Activated CD4-positive, CD25-positive, alpha-beta regulatory T cell (primary cell): ENCODE measurements at regions not wholly inside any gene's neighbourhood (a gene's known extent, or its start where the extent isn't known, plus 50 kb on each side); places are given as distances from the start of the nearest gene placed in this dataset.
"Not testable (repeated sequence)": the region's sequence is repeated elsewhere in the genome, so short reads cannot be mapped to it uniquely, and the experiment has no call there.

ENCODE experiments used
- DNase-seq, 4 experiments: peaks; one replicate each; lab custom pipeline; 2025; lab: John Stamatoyannopoulos, UW

GRCh38 chr2:22967756-22968155 lies 417.2 kb upstream of the KLHL29 start:
- no peak for DNase-seq

DNA sequence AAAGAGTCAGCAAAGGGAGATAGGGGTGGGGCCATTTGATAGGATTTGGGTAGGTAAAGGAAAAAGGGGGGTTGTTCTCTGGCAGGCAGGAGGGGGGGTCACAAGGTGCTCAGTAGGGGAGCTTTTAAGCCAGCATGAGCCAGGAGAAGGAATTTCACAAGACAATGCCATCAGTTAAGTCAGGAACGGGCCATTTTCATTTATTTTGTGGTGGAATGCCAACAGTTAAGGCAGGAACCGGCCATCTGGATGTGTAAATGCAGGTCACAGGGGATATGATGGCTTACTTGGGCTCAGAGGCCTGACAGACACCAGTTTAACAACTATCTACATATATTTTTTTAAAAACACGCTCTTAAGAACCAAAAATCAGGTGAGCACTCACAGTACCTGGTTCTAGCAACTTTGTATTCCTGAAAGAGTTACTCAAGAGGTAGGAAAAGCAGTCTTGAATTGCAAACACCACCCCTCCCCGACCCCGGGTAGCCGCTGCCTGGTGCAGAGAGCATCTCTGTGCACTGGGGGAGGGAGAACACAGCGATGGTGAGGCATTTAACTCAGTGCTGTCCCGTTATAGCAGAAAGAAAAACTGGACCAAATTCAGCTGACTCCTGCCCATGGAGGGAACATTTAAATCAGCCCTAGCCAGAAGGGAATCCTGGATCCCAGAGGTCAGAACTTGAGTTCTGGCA lies 414.5 kb upstream of the KLHL29 start:
- DNase-seq = no peak

DNA sequence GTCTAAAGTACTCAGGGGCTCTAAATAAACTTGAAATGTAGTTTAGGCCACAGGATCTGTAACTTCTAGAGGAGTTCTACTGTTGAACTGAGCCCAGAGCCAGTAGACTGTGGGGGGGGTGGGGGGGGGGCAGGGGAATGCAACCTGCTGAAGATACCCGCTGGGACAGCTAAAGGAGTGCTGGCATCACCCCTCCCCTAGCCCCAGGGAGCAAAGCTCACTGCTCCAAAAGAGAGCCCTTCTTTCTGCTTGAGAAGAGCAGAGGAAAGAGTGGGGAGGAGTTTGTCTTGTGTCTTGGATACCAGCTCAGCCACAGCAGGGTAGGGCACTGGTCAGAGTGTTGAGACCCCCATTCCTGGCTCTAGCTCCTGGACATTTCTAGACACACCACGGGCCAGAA lies 414.0 kb upstream of the KLHL29 start:
- DNase-seq = no peak

- no peak for DNase-seq
Observed at GRCh38 chr2:22981785-22982184, 403.2 kb upstream of the KLHL29 start.

- DNase-seq = not testable (repeated sequence)
Observed at GRCh38 chr2:22984152-22984551, 400.8 kb upstream of the KLHL29 start.

GRCh38 chr2:22990246-22990645 lies 394.7 kb upstream of the KLHL29 start:
- DNase-seq = no peak

- DNase-seq = no peak
Observed at GRCh38 chr2:22991844-22992243, 393.1 kb upstream of the KLHL29 start.

DNA sequence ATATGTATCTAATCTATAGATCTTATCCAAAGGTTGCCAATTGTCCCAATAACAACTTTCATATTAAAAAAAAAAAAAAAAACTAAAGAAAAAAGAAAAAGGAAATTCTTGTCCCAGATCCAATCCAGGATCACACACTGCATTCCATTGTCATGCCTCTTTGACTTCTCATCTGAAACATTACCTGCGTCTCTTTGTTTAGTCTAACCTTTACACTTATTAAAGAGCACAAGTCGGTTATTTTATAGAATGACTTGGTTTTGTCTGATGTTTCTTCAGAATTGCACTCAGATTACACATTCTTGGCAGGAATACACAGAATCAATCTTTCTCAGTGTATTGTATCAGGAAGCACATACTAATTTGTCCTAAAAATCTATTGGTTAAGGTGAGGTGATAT lies 392.5 kb upstream of the KLHL29 start:
- no peak for DNase-seq

DNA sequence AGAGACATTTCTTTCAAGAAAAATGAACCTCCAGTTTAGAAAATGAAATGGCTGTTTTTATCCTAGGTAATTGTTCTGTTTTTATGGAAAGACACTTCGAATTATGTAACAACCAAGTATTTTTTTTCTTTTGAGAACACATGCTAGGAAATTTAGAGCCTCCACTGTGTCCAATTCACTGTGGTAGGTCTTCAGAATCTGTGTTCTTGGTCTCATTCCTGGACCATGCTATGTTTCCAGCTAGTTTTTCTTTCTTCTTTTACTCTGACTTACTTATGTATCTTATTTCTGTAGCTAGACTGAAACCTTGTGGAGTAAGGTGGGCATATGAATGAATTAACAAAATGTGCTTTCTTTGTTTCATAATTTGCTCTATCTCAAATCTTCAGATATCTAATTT lies 391.7 kb upstream of the KLHL29 start:
- DNase-seq = no peak

- no peak for DNase-seq
Observed at GRCh38 chr2:22995576-22995975, 389.4 kb upstream of the KLHL29 start.

GRCh38 chr2:22996911-22997310 lies 388.1 kb upstream of the KLHL29 start:
- no peak for DNase-seq

GRCh38 chr2:22998359-22998758 lies 386.6 kb upstream of the KLHL29 start:
- DNase-seq = no peak

GRCh38 chr2:22999951-23000350 lies 385.0 kb upstream of the KLHL29 start:
- DNase-seq = no peak

GRCh38 chr2:23002234-23002633 lies 382.7 kb upstream of the KLHL29 start:
- no peak for DNase-seq

GRCh38 chr2:23005469-23005868 lies 379.5 kb upstream of the KLHL29 start:
- no peak for DNase-seq

DNA sequence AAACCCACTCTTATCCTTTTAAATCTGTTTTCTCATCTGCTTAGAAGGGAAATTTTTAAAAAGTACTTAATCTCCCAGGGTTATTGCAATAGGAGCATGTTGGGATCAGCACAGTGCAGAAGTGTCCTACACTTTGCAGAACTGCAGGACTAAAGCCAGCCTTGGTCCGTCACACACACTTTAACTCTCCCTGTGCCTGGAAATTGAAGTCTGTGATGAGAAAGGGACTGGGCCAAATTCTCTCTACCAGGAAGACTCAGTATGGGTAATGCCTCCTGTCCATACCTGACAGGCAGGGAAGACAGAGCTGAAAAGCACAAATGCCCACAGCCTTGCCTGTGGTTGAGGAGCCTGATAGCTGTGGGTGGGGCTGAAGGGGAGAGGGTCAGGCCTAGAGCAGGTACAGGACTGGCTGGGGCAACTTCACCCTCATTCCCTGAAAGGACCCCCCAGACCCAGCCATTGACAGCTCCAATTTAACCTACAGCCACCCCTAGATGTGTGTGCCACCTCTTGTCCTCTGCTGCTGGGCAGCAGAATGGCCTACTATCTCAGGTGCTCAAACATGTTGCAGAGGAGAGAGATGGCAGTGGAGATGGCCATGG lies 377.2 kb upstream of the KLHL29 start:
- DNase-seq = no peak

- DNase-seq = no peak
Observed at GRCh38 chr2:23008440-23008839, 376.5 kb upstream of the KLHL29 start.

GRCh38 chr2:23008951-23009350 lies 376.0 kb upstream of the KLHL29 start:
- DNase-seq = no peak

GRCh38 chr2:23009545-23010149 lies 375.3 kb upstream of the KLHL29 start:
- no peak for DNase-seq

DNA sequence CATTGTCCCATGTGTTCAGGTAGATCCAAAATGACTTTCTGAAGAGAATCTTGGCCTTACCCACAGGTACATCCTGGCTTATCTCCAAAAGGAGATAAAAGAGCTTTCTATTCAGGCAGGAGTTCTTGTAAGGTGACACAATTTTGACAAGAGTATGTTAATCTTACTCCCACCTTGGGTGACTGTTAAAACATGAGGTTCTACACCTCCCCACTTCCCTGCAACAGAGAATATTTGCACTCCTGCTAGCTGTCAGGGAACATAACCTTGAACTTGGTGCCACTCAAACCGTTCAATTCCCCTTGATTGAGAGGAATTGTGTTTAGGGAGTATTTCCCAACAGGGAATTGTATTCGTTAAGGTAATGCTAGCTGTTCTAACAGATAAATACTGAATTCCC lies 372.5 kb upstream of the KLHL29 start:
- no peak for DNase-seq

DNA sequence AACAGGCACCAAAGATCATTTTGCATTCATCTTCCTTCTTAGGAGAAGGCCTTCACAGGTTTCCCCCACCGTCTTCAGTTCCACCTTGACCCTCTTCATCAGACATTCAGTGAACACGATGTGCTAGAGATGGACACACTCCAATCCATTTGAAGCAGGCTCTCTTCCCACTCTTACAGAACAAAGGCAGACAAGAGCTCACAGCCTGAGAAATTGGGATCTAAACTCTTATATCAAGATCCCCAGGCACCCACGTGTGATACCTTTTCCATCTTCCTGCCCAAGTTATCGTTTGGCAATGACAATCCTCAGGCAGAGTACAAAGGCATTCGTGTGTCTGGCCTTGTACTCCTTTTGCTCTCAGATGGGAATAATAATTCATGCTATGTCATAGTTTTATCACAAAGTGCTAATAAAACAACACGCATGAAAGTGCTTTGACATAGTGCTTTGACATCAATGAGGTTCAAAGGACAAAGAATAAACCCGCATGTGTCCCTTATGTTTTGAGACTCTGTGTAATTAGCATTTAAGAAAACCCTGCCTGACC lies 369.3 kb upstream of the KLHL29 start:
- DNase-seq = no peak

DNA sequence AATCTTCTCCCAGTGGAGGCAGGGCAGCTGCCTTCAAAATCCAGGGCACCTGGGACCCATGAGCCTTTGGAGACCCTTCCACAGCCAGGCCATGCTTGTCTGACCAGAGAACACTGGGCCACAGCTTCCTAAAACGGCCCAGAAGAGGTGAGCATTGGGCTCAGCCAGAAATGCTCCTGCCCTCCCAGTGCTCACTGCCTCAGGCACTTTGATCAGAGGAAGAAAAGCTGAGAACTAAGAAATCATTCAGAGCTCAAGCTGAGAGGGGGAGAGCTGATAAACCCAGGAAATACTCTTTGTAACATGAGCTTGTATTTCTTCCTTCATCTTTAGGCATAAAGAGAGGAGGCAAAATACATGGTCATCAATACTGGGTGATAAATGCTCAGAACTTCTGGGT lies 365.5 kb upstream of the KLHL29 start:
- no peak for DNase-seq

DNA sequence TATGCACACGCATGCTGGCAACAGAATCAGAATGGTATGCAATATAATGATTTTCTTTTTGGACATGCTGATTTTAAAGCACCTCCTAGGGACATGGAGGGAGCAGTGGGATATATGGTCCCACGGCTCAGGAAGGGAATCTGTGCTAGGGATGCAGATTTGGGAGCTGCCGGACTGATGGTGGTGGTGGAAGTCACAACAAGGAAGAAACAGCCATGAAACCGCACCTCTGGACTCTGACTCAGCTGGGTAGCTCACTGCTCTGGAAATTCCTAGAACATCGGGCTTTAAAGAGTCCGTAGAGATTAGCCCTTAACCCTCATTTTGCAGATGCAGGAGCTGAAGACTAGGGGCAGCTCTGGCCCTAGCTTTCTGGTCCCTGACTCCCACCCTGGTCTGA lies 364.3 kb upstream of the KLHL29 start:
- DNase-seq = no peak
